RPMI7951 (cell line): ENCODE measurements at regions not wholly inside any gene's neighbourhood (a gene's known extent, or its start where the extent isn't known, plus 50 kb on each side); places are given as distances from the start of the nearest gene placed in this dataset.

Experiments used
- DNase-seq: peaks from one replicate; pipeline ENCODE4 v3.0.0-alpha.2; 2012; ENCODE audit warnings: low read depth

- no peak for DNase-seq
These were observed 209.2 kb upstream of the PMEPA1 start for GRCh38 chr20:57919049-57919448.

GRCh38 chr20:57918551-57918950 lies 208.7 kb upstream of the PMEPA1 start:
- no peak for DNase-seq

GRCh38 chr20:57914205-57914604 lies 204.4 kb upstream of the PMEPA1 start:
- DNase-seq, result no peak

- no peak for DNase-seq
These were observed 203.5 kb upstream of the PMEPA1 start for GRCh38 chr20:57913156-57913930.

- no peak for DNase-seq
These were observed 202.4 kb upstream of the PMEPA1 start for GRCh38 chr20:57912227-57912582.

- DNase-seq, result peak; percentile 49
These were observed 201.9 kb upstream of the PMEPA1 start for GRCh38 chr20:57911512-57912226.

- no peak for DNase-seq
These were observed 200.9 kb upstream of the PMEPA1 start for GRCh38 chr20:57910716-57911115.

GRCh38 chr20:57909763-57910331 lies 200.0 kb upstream of the PMEPA1 start:
- DNase-seq, result no peak

- DNase-seq, result no peak
These were observed 199.2 kb upstream of the PMEPA1 start for GRCh38 chr20:57908704-57909630.

- DNase-seq, result no peak
These were observed 198.4 kb upstream of the PMEPA1 start for GRCh38 chr20:57908226-57908625.

- no peak for DNase-seq
These were observed 197.6 kb upstream of the PMEPA1 start for GRCh38 chr20:57907131-57908000.

GRCh38 chr20:57905448-57905847 lies 195.6 kb upstream of the PMEPA1 start:
- DNase-seq, result no peak

GRCh38 chr20:57904314-57905105 lies 194.7 kb upstream of the PMEPA1 start:
- DNase-seq, result no peak

- DNase-seq, result peak; percentile 94
These were observed 192.7 kb upstream of the PMEPA1 start for GRCh38 chr20:57902473-57902872.

- DNase-seq, result no peak
These were observed 191.7 kb upstream of the PMEPA1 start for GRCh38 chr20:57901526-57901925.

GRCh38 chr20:57900226-57900905 lies 190.6 kb upstream of the PMEPA1 start:
- peak; percentile 86 for DNase-seq

GRCh38 chr20:57899554-57899953 lies 189.7 kb upstream of the PMEPA1 start:
- peak; percentile 71 for DNase-seq

GRCh38 chr20:57898332-57898731 lies 188.5 kb upstream of the PMEPA1 start:
- no peak for DNase-seq

- no peak for DNase-seq
These were observed 188.1 kb upstream of the PMEPA1 start for GRCh38 chr20:57897891-57898290.
